ENCODE measurements at regions not wholly inside any gene's neighbourhood (a gene's known extent, or its start where the extent isn't known, plus 50 kb on each side); places are given as distances from the start of the nearest gene placed in this dataset.
A peak's percentile ranks its signal among the peaks of the same experiment; 100 is the strongest.

DNA sequence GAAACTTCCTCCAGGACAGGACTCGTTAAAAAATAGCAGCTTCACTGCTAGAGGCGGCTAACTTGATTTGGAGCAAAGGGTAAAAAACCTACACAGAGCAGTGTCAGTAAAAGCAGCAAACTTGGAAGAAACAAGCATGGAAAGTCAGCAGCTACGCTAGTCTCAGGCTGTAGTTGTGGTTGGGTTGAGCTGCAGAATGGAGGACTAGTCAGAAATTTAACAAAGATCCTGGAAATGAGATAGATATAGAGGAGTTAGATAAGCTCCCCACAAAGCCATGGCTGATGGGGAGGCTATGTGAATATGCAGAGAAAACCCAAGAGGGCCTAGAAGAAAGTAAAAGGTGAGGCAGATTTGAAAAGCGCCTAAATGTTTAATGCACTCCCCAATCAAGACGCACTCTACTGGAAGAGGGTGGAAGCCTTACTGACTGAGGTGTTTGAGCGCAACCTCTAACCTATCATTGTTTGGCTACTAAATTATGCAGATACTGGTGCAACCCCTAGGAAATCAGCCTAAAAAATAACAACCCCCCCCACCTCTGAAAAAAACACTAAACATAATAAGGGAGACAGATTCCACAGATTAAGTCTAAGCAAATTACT is 99.7 kb upstream of the TMEM168 start:
- DNase-seq, result no peak
- TF ChIP-seq GATA1 (IDR thresholded peaks at IDR 0.05; ENCODE audit: low read depth, low read length) (no peak), POLR2A (IDR thresholded peaks at IDR 0.05; ENCODE audit: low read length) (no peak)

DNA sequence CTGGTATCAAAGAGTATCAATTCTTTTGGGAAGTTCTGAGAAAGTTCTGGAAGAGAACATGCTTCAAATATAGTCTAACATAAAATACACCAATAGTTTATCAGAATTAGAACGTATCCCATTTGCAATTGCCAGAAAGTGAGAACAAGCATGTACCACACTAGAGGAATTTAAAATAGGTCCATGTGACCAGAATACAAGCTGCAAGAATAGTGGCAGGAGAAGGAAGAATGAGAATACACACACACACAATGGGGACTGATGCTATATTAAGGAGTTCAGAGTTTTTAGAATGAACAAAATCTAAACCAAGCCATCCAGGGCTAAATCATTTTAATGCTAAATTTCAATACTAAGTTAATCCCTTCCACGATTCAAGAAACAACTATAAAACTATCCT is 99.1 kb upstream of the TMEM168 start:
- no peak for TF ChIP-seq POLR2A (IDR thresholded peaks at IDR 0.05; ENCODE audit: low read length)
- TF ChIP-seq GATA1 (IDR thresholded peaks at IDR 0.05; ENCODE audit: low read depth, low read length), result no peak

DNA sequence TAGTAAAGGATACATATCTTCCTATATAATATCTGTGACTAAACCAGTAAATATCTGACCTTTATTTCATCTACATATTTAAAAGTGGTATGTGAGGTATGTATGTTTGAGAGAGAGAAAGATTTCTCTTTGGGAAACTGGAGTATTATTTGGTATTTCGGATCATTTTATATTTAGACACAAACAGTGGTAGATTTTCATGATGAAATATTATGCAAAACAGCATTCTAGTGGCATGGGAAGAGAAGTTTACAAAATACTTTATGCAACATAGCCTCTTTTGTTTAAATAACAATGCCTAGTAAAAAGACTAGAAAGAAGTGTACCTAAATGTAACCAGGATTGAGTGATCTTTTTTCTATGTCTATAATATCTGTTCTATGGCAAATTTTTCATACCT is 98.6 kb upstream of the TMEM168 start:
- TF ChIP-seq GATA1 (IDR thresholded peaks at IDR 0.05; ENCODE audit: low read depth, low read length) (no peak), POLR2A (IDR thresholded peaks at IDR 0.05; ENCODE audit: low read length) (no peak)
- no peak for DNase-seq

More for the DNA sequence above, 99.1 kb upstream of the TMEM168 start:
- DNase-seq, result no peak

DNA sequence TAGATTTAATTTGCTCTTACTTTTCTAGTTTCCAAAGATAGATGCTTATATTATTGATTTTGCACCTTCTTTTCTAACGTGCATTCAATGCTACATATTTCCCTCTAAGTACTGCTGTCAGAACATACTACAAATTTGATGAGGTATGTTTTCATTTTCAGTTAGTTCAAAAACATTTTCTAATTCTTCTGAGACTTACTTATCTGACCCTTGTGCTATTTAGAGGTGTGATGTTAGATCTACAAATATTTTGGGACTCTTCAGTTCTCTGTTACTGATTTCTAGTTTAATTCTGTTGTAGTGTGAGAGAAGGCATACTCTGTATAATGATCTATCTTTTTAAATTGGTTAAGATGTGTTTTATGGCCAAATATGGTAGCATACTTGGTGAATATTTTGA is 97.8 kb upstream of the TMEM168 start:
- no peak for TF ChIP-seq POLR2A (IDR thresholded peaks at IDR 0.05; ENCODE audit: low read length)
- no peak for TF ChIP-seq GATA1 (IDR thresholded peaks at IDR 0.05; ENCODE audit: low read depth, low read length)

DNA sequence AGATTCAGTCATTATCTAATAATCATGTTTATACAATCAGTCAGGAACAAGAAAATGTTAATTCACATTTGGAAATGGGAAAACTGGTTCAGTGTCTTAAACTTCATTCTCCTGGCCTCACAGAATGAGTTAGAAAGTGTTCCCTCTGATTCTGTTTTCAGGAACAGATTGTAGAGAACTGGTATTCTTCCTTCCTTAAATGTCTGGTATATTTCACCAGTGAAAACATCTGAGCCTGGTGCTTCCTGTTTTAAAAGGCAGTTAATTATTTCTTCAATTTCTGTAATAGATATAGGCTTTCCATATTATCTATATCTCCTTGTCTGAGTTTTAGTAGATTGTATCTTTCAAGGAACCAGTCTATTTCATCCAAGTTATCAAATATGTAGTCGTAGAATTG is 97.1 kb upstream of the TMEM168 start:
- DNase-seq, result no peak
- TF ChIP-seq POLR2A (IDR thresholded peaks at IDR 0.05; ENCODE audit: low read length) (no peak), GATA1 (IDR thresholded peaks at IDR 0.05; ENCODE audit: low read depth, low read length) (no peak)

More for the DNA sequence above, 97.8 kb upstream of the TMEM168 start:
- no peak for DNase-seq

DNA sequence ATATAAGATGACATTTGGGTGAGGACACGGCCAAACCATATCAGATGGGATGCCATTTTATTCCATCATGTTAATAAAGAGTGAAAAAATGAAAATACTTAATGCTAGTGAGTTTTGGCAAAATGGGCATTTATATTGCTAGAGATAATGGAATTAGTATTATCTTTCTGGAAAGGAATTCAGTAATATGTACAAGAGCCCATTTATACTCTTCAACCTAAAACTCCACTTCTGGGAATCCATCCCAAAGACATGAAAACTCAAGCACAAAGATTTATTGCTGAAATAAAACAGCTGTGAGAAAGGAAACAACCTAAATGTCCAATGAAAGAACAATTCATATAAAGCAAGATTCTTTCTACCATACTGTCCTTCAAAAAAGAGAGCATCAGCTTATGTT is 96.0 kb upstream of the TMEM168 start:
- TF ChIP-seq GATA1 (IDR thresholded peaks at IDR 0.05; ENCODE audit: low read depth, low read length) (no peak), POLR2A (IDR thresholded peaks at IDR 0.05; ENCODE audit: low read length) (no peak)
- DNase-seq, result no peak

DNA sequence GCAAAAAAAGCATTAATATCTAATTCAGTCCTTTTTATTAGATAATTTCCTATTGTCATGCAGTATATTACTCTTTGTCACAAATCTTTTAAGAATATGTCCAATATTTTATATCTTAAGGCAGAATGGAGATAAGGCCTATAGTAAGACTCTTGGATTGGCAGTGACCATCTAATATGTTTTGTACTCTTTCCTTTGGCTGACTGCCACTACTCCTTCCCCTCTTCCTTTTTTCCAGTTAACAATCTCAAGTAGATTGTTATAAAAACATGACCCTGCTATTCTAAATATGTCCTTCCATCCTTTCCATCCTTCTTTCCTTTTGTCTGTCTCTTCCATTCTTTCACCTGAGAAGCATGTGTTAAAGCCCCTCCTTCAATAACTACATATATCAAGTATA is 92.8 kb upstream of the TMEM168 start:
- no peak for DNase-seq
- TF ChIP-seq POLR2A (IDR thresholded peaks at IDR 0.05; ENCODE audit: low read length) (no peak), GATA1 (IDR thresholded peaks at IDR 0.05; ENCODE audit: low read depth, low read length) (no peak)

DNA sequence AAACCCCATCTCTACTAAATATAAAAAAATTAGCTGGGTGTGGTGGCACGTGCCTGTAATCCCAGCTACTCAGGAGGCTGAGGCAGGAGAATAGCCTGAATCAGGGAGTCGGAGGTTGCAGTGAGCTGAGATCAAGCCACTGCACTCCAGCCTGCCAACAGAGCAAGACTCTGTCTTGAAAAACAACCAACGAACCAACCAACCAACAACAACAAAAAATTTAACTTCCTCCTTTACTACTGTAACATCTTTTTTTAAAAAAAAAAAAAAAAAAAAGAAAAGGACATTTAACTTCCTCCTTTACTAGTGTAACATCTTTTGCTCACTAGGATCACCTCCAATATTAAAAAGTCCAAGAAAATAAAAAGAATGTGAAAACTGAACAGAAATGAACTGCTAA is 92.3 kb upstream of the TMEM168 start:
- TF ChIP-seq POLR2A (IDR thresholded peaks at IDR 0.05; ENCODE audit: low read length), result no peak
- no peak for DNase-seq

DNA sequence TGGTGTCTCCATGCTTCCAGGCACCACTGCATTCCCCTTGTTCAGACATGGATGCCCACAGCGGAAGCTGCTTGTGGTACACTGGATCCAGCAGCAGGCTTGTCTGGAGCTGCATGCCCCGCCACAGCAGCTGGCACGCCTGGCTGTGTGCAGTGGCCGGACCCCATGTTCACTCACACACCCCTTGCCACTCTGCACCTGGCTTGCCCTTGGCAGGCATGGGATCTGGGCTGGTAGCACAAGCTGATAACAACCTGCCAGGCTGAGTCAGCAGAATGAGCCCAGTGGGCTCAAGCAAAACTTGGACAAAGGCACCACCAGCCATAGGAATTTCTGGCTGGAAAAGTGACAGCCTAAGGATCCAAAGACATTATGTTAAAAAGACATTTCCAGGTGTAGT is 91.8 kb upstream of the TMEM168 start:
- no peak for DNase-seq
- TF ChIP-seq POLR2A (IDR thresholded peaks at IDR 0.05; ENCODE audit: low read length), result no peak
- no peak for TF ChIP-seq GATA1 (IDR thresholded peaks at IDR 0.05; ENCODE audit: low read depth, low read length)

DNA sequence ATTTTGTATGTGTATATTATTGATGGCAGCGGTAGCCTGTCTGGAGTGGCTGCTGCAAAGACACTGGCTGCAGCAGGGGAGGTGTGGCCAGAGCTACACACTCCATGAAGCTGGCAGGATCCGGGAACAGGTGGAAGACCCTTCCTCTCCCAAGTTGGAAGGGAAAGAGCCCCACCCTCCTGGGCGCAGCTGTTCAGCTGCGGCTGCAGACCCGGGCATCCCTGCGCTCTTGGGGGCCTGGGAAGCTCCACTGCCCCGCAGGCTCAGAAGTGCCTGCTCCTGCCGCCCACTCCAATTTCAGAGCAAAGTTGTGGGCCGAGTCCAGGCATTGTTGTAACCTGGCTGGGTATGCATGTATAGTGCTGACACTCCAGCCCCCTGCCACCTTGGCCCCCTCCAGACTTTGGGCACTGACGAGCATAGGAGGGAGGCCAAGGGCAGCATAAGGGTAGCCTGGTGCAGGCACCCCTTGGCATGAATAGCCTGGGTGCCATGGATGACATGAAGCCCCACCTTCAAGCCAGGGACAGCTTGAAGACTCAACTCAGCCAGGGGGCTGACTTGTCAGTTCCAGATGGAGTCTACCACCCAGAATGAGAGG is 90.7 kb upstream of the TMEM168 start:
- no peak for DNase-seq

DNA sequence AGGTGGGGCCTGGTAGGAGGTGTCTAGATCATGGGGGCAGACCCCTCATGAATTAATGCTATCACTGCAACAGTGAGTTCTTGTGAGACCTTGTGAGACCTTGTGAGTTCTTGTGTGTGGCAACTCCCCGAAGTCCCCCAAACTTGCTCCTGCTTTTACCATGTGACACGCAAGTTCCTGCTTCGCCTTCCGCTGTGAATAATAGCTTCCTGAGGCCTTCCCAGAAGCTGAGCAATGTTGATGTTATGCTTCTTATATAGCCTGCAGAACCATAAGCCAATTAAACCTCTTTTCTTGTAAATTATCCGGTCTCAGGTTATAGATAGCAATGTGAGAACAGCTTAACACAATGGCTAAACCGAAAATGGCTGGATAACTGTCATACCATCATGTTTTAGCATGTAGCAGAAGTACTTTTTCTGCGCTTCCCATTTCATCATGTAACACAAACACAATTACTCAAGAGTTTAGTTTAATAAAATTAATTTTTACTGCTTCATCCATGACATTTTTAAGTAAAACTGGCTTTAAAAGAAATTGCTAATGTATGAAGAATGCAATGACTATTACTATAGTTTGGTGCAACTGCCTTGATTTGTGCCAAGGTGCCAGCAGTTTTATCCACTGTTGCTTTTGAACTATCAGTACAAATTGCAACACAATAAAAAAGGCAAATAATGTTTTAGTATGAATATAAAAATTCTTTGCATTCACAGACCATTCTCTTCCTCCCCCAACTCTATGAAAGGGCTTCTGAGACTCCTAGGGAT is 87.7 kb upstream of the TMEM168 start:
- TF ChIP-seq POLR2A (IDR thresholded peaks at IDR 0.05; ENCODE audit: low read length) (no peak), GATA1 (IDR thresholded peaks at IDR 0.05; ENCODE audit: low read depth, low read length) (no peak)
- no peak for DNase-seq

More for the DNA sequence above, 90.7 kb upstream of the TMEM168 start:
- TF ChIP-seq GATA1 (IDR thresholded peaks at IDR 0.05; ENCODE audit: low read depth, low read length), result no peak
- TF ChIP-seq POLR2A (IDR thresholded peaks at IDR 0.05; ENCODE audit: low read length), result no peak

DNA sequence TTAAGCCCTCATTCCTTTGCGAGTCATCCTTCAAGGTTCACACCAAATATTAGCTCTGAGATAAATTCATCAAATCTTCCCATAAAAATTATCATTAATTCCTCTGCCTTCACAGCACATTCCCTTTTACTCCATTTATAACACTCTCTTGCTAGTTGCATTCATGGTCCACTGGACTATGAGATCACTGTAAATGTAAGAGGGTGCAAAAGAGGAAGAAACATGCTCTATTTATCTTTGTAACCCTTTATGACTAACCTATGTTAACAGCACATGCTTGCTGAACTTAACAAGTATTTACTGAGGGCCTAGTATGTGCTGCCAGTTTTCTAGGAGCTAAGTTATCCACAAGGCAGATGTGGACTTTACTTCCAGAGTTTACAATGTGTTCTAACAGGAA is 86.7 kb upstream of the TMEM168 start:
- no peak for DNase-seq
- TF ChIP-seq POLR2A (IDR thresholded peaks at IDR 0.05; ENCODE audit: low read length) (no peak), GATA1 (IDR thresholded peaks at IDR 0.05; ENCODE audit: low read depth, low read length) (no peak)

DNA sequence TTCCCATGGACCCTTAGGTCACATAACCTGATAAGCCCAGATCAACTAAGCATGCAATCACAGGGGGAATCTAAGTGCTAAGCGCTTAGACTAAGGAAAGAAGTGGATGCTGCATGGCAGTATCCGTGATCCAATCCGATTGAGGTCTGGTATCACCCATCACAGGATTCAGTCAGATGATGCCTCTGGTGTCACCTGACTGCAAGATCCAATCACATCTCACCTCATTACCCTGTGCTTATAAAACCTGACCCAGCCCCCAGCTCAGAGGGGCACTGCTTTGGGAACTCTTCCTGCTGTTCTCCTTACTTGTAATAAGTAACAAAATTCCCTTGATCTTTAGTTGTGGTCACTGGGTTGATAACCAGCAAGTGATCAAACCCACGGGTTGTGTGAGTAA is 84.7 kb upstream of the TMEM168 start:
- TF ChIP-seq POLR2A (IDR thresholded peaks at IDR 0.05; ENCODE audit: low read length) (no peak), GATA1 (IDR thresholded peaks at IDR 0.05; ENCODE audit: low read depth, low read length) (no peak)

DNA sequence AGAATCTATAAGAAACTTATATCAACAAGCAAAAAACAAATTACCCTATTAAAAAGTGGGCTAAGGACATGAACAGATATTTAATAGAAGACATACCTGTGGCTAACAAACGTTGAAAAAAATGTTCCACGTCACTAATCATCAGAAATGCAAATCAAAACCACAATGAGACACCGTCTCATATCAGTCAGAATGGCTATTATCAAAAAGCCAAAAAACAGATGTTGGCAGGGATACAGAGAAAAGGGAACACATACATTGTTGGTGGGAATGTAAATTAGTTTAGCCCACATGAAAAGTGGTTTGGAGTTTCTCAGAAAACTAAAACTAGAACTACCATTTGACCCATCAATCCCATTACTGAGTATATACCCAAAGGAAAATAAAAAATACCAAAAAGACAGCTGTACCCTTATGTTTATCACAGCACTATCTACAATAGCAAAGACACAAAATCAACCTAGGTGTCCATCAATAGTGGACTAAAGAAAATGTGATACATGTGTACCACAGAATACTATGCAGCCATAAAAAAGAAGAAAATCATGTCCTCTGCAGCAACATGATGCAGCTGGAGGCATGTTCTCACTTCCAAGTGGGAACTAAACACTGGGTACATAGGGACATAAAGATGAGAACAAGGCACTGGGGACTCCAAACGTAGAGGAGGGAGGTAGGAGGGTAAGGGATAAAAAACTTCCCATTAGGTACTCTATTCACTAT is 83.8 kb upstream of the TMEM168 start:
- TF ChIP-seq GATA1 (IDR thresholded peaks at IDR 0.05; ENCODE audit: low read depth, low read length) (no peak), POLR2A (IDR thresholded peaks at IDR 0.05; ENCODE audit: low read length) (no peak)
- peak in 1 of 2 experiments; percentile 13 for DNase-seq

More for the DNA sequence above, 84.7 kb upstream of the TMEM168 start:
- no peak for DNase-seq

All from erythroblast (primary cell).